PC-3 (cell line): ENCODE measurements at regions not wholly inside any gene's neighbourhood (a gene's known extent, or its start where the extent isn't known, plus 50 kb on each side); places are given as distances from the start of the nearest gene placed in this dataset.

Experiments used
- ATAC-seq: fragments of 200-7000 bp; cut with Tn5 transposase; 2 replicates; pipeline ENCODE4 v1.9.1; 2020; ENCODE audit warnings: mild to moderate bottlenecking, moderate library complexity
- BruUV-seq: library from RNA; stranded (reverse); fragments of 400-500 nt; replicated peaks from 2 replicates; lab custom pipeline; 2021; lab: Mats Ljungman, UMichigan
- CTCF ChIA-PET: fragments of 300-600 bp; sonication (Branson Sonifier 250); formaldehyde crosslinking; loops from one replicate; lab custom pipeline; 2022; ENCODE audit warnings: antibody characterized with exemption; lab: Charles Lee
- POLR2A ChIA-PET: fragments of 300-600 bp; sonication (Branson Sonifier 250); formaldehyde crosslinking; loops from one replicate; lab custom pipeline; 2022; ENCODE audit warnings: antibody characterized with exemption; ENCODE audit not compliant: unreplicated experiment; lab: Charles Lee
- DNase-seq: peaks from one replicate; pipeline ENCODE4 v3.0.0-alpha.2; 2015
- H2AFZ ChIP-seq: fragments of 300-600 bp; sonication (generic); 2 replicates; pipeline ENCODE4 v1.6.0; 2016; ENCODE audit warnings: antibody characterized with exemption, low read length
- H3F3A ChIP-seq: fragments of 300-600 bp; sonication (generic); one replicate; pipeline ENCODE4 v1.6.0; 2017; ENCODE audit warnings: antibody characterized with exemption, low read length, control low read depth, mild to moderate bottlenecking; ENCODE audit not compliant: unreplicated experiment
- H3K27ac ChIP-seq: fragments of 300-600 bp; sonication (generic); 2 replicates; pipeline ENCODE4 v1.5.1; 2016; ENCODE audit warnings: mild to moderate bottlenecking, low read length
- H3K27me3 ChIP-seq: fragments of 300-600 bp; sonication (generic); 2 replicates; pipeline ENCODE4 v1.6.1; 2016; ENCODE audit warnings: low read length, mixed read lengths
- H3K36me3 ChIP-seq: fragments of 300-600 bp; sonication (generic); 2 replicates; pipeline ENCODE4 v1.6.1; 2016; ENCODE audit warnings: low read depth, mixed run types, low read length, mixed read lengths
- H3K4me1 ChIP-seq: fragments of 300-600 bp; sonication (generic); 2 replicates; pipeline ENCODE4 v1.5.1; 2016; ENCODE audit warnings: low read length; ENCODE audit not compliant: insufficient read depth
- H3K4me2 ChIP-seq: fragments of 300-600 bp; sonication (generic); 2 replicates; pipeline ENCODE4 v1.6.0; 2016; ENCODE audit warnings: low read length
- H3K4me3 ChIP-seq: fragments of 300-600 bp; sonication (generic); 2 replicates; pipeline ENCODE4 v1.5.1; 2016; ENCODE audit warnings: mild to moderate bottlenecking, low read length, mixed read lengths
- H3K79me2 ChIP-seq: fragments of 300-600 bp; sonication (generic); 2 replicates; pipeline ENCODE4 v1.6.1; 2017; ENCODE audit warnings: low read length, mixed read lengths
- H3K9ac ChIP-seq: fragments of 300-600 bp; sonication (generic); 2 replicates; pipeline ENCODE4 v1.6.0; 2016; ENCODE audit warnings: mild to moderate bottlenecking, low read length
- H3K9me2 ChIP-seq: fragments of 300-600 bp; sonication (generic); replicated peaks from 2 replicates; pipeline ENCODE4 v1.6.1; 2016; ENCODE audit warnings: mixed run types, low read length, mixed read lengths
- H3K9me3 ChIP-seq: fragments of 300-600 bp; sonication (generic); 2 replicates; pipeline ENCODE4 v1.6.1; 2016; ENCODE audit warnings: low read length, mixed read lengths
- H4K20me1 ChIP-seq: fragments of 300-600 bp; sonication (generic); 2 replicates; pipeline ENCODE4 v1.6.1; 2016; ENCODE audit warnings: low read length, mixed read lengths
- CTCF ChIP-seq: fragments of 300-600 bp; sonication (generic); conservative IDR thresholded peaks from 2 replicates; pipeline ENCODE4 v1.5.1; 2017; ENCODE audit warnings: antibody characterized with exemption, low read depth, mild to moderate bottlenecking, low read length
- EZH2 ChIP-seq: fragments of 300-600 bp; sonication (generic); IDR thresholded peaks from one replicate; pipeline ENCODE4 v1.6.1; 2017; ENCODE audit warnings: antibody characterized with exemption, mild to moderate bottlenecking, low read length; ENCODE audit not compliant: unreplicated experiment
- EZH2phosphoT487 ChIP-seq: fragments of 300-600 bp; sonication (generic); IDR thresholded peaks from 2 replicates; pipeline ENCODE4 v1.6.1; 2018; ENCODE audit warnings: mild to moderate bottlenecking, antibody characterized with exemption, low read length, borderline replicate concordance
- intact Hi-C: fragments of 100-400 bp; cut with micrococcal nuclease; formaldehyde crosslinking; loops from 2 replicates; pipeline ENCODE4 v1.9.0; 2023

- no peaks in the 10 kb centered on the region for H3K79me2 ChIP-seq
- H3K9me2 ChIP-seq: no peaks in the 10 kb centered on the region
- intact Hi-C loops: no loop called here
- ATAC-seq: no peak
- no peak overlapping the region for H3K27ac ChIP-seq
- no peaks in the 10 kb centered on the region for H3K27me3 ChIP-seq
- no peaks in the 10 kb centered on the region for H3F3A ChIP-seq
- H3K9me3 ChIP-seq: no peaks in the 10 kb centered on the region
- H3K4me1 ChIP-seq: no peaks in the 10 kb centered on the region
- ChIA-PET POLR2A (no interaction called here), CTCF (no interaction called here)
- DNase-seq: no peak
- no peak overlapping the region for H3K4me2 ChIP-seq
- BruUV-seq: no TSS peak
- no peak for TF ChIP-seq EZH2
- no peak for TF ChIP-seq EZH2phosphoT487
- no peak for TF ChIP-seq CTCF
- no peak overlapping the region for H3K9ac ChIP-seq
- H2AFZ ChIP-seq: no peak overlapping the region
- H4K20me1 ChIP-seq: no peaks in the 10 kb centered on the region
- no peak overlapping the region for H3K4me3 ChIP-seq
- H3K36me3 ChIP-seq: no peaks in the 10 kb centered on the region
These were observed 1012.6 kb downstream of the BCL11A start for GRCh38 chr2:59540864-59541263.

DNA sequence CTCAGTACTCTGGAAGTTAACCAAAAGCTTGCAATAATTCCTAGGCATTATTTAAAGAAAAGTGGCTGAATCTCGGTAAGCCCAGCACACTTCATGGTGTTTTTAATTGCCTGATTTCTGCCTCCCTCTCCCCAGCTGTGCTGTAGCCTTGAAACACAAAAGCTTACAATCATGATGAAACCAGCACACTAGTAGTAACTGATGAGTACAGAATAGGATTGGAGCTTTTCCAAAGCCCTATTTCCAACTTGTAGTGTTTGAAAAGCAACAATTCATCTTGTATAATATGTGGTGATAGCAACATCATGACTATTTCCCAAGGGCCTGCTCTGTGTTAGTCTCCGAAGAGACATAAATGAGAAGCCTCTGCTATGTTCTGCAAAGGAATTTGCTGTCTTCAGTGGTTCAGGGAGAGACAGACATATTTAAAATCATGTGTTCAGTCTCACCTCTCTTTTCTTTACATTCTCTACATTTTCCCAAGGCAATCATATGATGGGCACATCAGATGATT is 1015.0 kb downstream of the BCL11A start:
- Histone ChIP-seq H3K4me2 (no peak overlapping the region), H3K79me2 (no peaks in the 10 kb centered on the region), H3K9me3 (no peaks in the 10 kb centered on the region), H3F3A (no peaks in the 10 kb centered on the region), H2AFZ (no peak overlapping the region), H3K9me2 (no peaks in the 10 kb centered on the region), H3K4me1 (no peaks in the 10 kb centered on the region), H3K27me3 (no peaks in the 10 kb centered on the region; the same call in 1 of the 2 replicates), H3K36me3 (no peaks in the 10 kb centered on the region), H3K4me3 (no peak overlapping the region), H4K20me1 (no peaks in the 10 kb centered on the region), H3K27ac (no peak overlapping the region), H3K9ac (no peak overlapping the region)
- CTCF ChIA-PET: no interaction called here
- intact Hi-C loops: no loop called here
- no TSS peak for BruUV-seq
- ATAC-seq (no peak), DNase-seq (no peak)
- POLR2A ChIA-PET: no interaction called here
- no peak for TF ChIP-seq EZH2phosphoT487
- TF ChIP-seq CTCF: no peak
- no peak for TF ChIP-seq EZH2

DNA sequence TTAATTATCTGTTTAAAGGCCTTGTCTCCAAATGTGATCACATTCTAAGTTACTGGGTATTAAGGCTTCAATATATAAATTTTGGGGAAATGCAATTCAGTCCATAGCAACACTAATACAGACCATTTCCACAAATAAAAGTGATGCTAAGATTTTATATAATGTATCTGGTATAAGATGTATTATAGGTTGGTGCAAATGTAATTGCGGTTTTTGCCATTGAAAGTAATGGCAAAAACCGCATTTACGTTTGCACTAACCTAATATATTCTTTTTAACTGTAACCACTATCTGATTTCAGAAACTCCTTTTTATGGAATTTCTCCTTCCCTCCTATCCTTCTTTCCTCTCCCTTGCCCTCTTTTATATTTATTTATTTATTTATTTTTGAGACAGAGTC is 1020.6 kb downstream of the BCL11A start:
- BruUV-seq: no TSS peak

More for the DNA sequence above, 1020.6 kb downstream of the BCL11A start:
- H4K20me1 ChIP-seq: no peaks in the 10 kb centered on the region
- H3K4me1 ChIP-seq: no peaks in the 10 kb centered on the region
- no peaks in the 10 kb centered on the region for H3F3A ChIP-seq
- no peak overlapping the region for H2AFZ ChIP-seq
- CTCF ChIA-PET: no interaction called here
- no peaks in the 10 kb centered on the region for H3K79me2 ChIP-seq
- DNase-seq (no peak), ATAC-seq (no peak)
- H3K4me3 ChIP-seq: no peak overlapping the region
- H3K9ac ChIP-seq: no peak overlapping the region
- H3K27me3 ChIP-seq: peaks cover 19% of the 10 kb centered on the region; the same call in 1 of the 2 replicates
- no peaks in the 10 kb centered on the region for H3K36me3 ChIP-seq
- H3K9me3 ChIP-seq: no peaks in the 10 kb centered on the region
- no peak for TF ChIP-seq EZH2
- no peak for TF ChIP-seq EZH2phosphoT487
- no peak for TF ChIP-seq CTCF
- no peak overlapping the region for H3K4me2 ChIP-seq
- H3K9me2 ChIP-seq: no peaks in the 10 kb centered on the region
- POLR2A ChIA-PET: no interaction called here
- H3K27ac ChIP-seq: no peak overlapping the region
- intact Hi-C loops: no loop called here
